GM04504 (cell line): ENCODE measurements at regions not wholly inside any gene's neighbourhood (a gene's known extent, or its start where the extent isn't known, plus 50 kb on each side); places are given as distances from the start of the nearest gene placed in this dataset.

ENCODE experiments used
- DNase-seq: peaks from one replicate; pipeline ENCODE4 v3.0.0-alpha.2; 2012; ENCODE audit warnings: low read depth

GRCh38 chr2:71812736-71813135 is 334.9 kb downstream of the CYP26B1 start:
- DNase-seq = no peak

GRCh38 chr2:71811726-71812125 is 335.9 kb downstream of the CYP26B1 start:
- DNase-seq = no peak

GRCh38 chr2:71811157-71811556 is 336.5 kb downstream of the CYP26B1 start:
- no peak for DNase-seq

DNA sequence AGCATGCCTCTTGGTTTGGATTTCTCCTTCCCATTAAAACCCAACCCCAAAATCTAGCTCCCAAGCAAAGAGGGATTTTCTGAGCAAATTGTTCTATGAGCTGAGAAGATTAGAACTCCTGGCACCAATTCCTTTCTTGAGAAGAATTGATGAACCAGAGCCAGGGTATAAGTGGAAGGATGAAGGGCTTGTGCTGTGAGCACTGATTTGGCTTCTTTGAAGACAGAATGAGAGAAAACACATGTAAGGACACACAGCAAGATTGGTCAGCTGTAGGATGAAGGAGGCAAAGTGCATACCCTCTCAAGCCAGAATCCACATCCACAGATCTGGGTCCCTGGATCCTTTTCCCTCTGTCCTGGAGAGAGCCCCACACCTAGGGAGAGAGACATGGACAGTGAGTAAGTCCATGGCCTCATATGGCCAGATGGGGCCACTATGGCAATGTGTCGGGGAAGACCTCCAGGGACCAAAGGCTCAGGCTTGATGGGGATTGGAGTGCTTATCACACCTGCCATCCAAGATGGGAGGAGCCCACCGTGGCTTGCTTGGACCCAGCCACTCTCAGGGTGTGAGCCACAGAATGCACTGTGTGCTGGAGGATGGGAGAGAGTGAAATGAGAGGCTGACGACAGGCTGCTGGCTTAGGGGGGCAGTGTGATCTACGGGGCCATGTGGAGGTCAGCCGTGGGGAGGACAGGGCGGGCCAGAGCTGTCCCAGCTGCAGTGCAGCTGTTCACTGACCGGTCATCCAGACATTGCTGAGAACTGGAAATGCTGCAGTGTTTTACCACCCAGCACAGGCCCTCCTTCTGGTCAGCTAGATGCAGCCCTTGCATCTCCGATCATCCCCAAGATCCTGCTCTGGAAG is 339.8 kb downstream of the CYP26B1 start:
- no peak for DNase-seq

GRCh38 chr2:71806432-71806831 is 341.2 kb downstream of the CYP26B1 start:
- no peak for DNase-seq

- no peak for DNase-seq
Observed at GRCh38 chr2:71804281-71804751, 343.3 kb downstream of the CYP26B1 start.

DNA sequence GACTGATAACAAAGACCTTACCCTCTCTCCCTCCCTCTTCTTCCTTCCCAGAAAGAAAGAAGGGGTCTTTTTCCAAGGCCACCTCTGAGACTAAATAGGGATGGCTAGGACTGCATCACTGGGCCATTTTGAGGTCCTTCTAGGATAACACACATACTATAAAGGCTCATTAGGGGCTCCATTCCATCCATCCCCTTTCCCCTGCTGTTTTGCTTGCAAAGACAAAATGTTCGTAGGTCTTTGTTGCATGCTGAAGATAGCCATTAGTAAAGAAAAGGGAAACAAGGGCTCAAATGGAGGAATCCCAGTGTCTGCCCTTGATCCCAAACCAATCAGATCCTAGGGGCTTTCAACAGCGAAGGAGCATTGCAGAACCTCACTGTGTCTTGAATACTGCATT is 344.3 kb downstream of the CYP26B1 start:
- DNase-seq = no peak

DNA sequence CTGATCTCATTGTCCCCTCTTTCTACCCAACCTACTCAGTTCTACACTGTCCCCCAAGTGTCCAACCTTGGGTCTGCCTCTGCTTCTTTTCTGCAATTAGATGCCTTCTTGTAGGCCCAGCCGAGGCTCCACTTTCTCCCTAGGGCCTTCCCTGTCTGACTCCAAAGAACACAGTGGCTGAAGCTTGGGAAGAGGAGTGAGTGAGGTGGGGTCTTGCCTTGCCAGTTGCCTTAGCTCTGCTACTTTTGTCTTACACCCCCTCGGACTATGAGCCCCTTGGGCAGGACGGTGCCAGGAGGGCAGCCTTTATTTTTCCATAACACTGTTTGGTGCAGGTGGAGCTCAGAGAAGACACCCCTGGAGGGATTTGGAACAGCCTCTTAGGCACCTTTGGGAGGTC is 345.1 kb downstream of the CYP26B1 start:
- DNase-seq = no peak

DNA sequence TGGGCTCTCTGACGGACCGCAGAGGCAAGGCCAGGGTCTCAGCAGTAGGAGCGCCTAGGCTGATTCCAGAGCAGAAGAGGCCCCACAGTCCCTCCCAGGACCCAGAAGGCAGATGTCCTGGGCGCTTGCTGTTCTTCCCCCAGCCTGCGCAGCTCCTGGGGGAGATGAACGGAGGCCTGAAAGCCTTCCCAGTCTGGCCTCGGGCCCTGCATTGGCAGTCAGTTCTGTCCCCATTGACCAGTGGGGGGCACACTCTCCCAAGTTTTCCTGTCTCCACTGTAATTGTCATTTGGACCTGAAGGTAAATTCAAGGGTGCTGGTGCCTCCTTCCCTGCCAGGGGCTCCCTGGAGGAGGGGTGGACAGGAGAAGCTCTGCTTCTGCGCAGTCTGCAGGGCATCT is 345.7 kb downstream of the CYP26B1 start:
- DNase-seq = no peak

DNA sequence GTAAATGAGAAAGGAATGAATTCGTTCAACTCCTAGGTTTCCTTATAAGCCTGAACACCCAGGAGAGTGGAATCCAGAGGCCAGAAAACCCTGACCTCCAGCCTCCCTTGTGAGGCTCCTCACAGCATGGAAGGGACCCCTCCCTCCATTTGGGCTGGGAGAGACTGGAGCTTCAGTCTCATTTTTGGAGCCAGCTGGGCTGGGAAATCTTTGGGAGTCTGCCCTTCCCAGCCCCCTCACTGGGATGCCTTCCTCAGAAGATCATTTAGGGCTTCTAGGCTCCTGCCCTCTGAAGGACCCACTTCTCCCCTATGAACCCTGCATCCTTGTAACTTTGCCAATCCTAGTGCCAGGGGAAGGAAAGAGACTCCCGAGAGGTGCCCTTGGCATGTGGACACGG is 346.1 kb downstream of the CYP26B1 start:
- DNase-seq = no peak

GRCh38 chr2:71800851-71801250 is 346.8 kb downstream of the CYP26B1 start:
- no peak for DNase-seq

DNA sequence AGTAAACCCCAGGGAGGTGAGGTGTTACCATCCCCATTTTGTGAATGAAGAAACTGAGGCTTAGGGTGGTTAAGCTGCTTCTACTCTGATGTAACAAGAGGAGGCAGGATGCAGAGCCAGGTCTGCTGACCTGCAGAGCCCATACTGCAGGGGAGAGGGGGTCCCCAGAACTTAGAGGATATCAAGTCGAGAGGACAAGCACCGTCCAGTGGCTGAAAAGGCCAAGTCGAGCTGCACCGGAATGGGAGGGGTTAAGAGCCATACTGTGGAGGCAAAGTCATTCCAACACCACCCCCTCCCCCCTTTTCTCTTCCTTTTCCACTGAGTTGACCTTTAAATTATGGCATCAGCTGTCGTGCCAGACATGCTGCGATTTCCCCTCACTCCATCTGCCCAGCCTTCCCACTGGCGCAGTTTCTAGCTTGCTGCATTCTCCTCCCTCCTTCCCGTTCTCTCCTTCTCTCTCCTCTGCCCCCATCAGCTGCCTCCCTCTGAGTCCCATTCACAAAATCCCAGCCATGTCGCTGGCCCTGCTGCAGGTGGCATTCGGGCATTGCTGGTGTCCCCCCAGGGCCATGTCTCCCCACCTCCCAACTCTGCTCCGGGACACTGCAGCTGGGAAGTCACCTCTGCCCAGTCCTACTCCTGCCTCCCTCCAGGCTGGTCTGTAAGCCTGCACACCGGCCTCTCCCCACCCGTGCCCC is 346.9 kb downstream of the DYSF start:
- DNase-seq = no peak

DNA sequence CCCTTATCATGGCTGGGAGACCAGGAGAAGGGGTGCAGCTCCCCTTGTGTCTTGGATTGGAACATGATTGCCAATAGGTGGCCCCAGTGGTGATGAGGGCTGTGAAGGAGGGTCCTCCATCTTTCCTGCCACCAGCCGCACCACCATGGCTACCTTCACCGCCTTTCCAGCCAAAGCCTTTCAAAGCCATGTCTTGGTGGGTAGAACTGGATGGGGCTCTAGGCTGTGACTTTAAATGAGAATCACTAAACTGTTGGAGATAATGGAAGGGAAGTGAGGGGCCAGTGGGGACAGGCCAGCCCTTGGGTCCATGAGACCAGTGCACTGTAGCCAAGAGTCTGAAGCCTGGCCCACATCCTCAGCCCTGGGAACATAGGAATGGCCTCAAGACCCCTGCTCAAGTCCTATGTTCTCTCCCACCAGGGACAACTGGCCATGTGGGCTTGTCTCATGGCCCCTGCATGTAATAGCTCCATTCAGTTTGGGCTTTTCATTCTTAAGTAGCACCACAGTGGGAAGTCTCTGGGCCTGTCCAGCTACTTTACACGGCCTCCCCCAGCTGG is 345.7 kb downstream of the DYSF start:
- DNase-seq = no peak

GRCh38 chr2:71798266-71799012 is 345.1 kb downstream of the DYSF start:
- no peak for DNase-seq

DNA sequence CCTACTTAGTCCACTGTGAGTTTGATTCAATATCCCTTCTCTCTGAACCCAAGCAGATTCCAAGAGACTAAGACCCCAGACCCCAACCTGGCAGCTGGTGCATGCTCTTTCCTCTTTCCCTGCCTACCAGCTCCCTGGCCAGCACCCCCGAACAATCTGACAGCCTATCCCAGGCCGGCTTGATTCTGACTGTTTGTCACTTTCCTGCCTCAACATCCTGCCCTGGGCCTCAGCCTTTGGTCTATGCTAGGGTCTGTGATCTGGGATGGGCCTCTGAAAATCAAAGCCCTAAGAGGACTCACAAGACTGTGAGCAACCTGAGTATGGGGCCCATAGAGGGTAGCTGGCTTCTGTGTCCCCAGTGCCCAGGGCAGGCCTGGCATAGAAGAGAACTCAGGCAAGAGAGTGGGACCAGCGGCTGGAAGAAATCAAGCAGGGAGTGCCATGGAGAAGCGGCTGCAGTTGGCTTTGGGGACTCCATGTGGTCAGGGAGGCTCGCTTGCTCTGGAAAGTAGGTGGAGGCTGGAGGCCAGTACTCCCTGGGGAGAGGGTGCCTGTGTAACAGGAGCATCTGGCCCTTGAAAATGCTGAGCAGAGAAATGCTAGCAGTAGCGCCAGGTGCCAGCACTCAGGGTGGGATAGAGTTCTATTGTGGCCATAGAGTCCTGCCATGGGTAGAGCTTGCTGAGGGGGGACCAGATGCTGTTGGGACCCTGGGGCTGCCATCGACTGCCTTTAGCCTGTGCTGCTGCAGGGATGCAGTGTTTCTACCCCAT is 343.9 kb downstream of the DYSF start:
- DNase-seq = no peak

DNA sequence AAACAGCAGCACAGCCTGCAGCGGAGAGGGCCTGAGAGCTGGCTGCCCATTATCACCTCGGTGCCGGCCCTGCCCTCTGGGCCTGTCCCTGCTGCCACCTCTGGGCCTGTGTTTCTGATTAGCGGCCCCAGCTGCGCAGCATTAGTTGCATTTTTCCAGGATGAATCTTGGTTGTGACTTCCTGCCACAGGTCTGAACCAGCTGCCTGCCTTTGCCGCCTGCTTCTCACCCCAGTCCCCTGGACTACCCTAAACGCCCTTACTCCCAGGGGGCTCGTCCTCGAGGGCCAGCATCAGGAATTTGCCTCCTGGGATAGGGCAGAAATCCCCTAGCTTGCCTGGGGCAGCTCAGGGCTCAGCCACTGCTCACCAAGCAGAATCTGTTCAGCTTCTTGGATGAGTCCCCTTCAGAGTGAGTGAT is 342.8 kb downstream of the DYSF start:
- DNase-seq = no peak

GRCh38 chr2:71795486-71795885 is 342.1 kb downstream of the DYSF start:
- DNase-seq = no peak

DNA sequence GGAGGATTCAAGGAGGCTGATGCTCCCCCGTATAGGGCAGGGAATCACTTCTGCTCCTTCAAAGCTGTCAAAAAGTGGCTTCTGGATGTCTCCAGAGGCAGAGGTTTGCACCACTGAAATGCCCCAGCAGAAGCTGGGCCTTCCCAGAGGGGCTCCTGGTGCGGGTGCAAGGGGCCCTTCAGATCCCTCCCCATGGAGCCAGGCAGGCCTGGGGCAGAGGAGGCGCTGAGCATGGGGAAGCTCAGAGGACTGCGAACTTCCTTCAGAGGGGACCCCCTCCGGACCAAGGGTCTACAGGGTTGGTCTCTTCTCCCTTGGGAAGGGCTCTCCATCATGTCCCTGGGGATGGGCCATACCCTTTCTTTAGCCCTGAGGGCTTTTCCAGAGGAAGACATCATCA is 341.2 kb downstream of the DYSF start:
- no peak for DNase-seq

- DNase-seq = no peak
Observed at GRCh38 chr2:71793926-71794325, 340.6 kb downstream of the DYSF start.

DNA sequence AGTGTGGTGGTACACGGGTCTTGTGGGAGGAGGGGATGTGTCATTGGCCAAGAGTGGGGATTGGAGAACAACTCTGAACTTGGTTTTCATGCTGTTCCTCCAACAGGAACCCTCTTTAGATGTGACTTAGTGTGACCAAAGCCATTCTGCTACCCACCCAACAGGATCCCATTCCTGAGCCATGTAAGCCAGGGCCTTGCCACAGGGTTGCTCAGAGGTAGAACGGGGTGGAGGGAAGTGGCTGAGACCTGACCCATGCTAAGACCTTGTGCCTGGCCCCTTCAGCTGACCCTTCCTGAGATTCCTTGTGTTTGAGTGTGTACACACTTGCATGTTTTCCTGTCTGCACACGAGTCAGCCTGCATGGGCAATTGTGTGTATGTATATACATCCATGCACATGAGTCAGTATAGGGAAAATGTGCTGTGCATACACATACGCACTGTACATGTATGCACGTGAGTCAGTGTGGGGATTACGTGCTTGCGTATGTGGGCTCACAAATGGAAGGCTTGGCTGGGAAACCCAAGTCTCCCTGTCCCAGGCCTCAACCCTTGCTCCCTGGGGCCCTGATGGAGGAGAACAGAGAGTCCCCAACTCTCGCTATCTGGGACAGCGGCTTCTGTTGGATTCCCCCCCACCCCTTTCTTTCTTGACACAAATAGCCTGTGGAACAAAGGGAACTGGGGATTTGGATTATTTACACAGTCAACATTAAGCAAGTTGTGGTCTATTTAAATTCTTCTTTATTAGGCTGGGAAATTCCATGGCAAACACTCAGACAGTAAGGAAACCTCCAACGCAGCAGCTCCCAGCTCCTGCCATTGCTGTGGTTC is 339.8 kb downstream of the DYSF start:
- no peak for DNase-seq
